ENCODE measurements at regions not wholly inside any gene's neighbourhood (a gene's known extent, or its start where the extent isn't known, plus 50 kb on each side); places are given as distances from the start of the nearest gene placed in this dataset.

- Histone ChIP-seq H3K4me1 (no peaks in the 10 kb centered on the region), H3K36me3 (ENCODE audit: low read depth, missing control alignments) (no peaks in the 10 kb centered on the region), H3K4me3 (no peak overlapping the region), H3K27me3 (no peaks in the 10 kb centered on the region), H3K27ac (no peak overlapping the region), H3K9me3 (no peaks in the 10 kb centered on the region)
- no peak for DNase-seq
- 66 to 75% methylated on average over 5 of the region's 5 CpGs for WGBS, 2 donors
- TF ChIP-seq POLR2A (IDR thresholded peaks at IDR 0.05), result no peak
- TF ChIP-seq, protein P1, sequence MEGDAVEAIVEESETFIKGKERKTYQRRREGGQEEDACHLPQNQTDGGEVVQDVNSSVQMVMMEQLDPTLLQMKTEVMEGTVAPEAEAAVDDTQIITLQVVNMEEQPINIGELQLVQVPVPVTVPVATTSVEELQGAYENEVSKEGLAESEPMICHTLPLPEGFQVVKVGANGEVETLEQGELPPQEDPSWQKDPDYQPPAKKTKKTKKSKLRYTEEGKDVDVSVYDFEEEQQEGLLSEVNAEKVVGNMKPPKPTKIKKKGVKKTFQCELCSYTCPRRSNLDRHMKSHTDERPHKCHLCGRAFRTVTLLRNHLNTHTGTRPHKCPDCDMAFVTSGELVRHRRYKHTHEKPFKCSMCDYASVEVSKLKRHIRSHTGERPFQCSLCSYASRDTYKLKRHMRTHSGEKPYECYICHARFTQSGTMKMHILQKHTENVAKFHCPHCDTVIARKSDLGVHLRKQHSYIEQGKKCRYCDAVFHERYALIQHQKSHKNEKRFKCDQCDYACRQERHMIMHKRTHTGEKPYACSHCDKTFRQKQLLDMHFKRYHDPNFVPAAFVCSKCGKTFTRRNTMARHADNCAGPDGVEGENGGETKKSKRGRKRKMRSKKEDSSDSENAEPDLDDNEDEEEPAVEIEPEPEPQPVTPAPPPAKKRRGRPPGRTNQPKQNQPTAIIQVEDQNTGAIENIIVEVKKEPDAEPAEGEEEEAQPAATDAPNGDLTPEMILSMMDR (IDR thresholded peaks at IDR 0.05), result no peak
- intact Hi-C loops (cut with DNase I; ENCODE audit: low total_unique reads), result no loop called here
Measured at GRCh38 chr5:7225826-7226225, 170.1 kb upstream of the ADCY2 start.

DNA sequence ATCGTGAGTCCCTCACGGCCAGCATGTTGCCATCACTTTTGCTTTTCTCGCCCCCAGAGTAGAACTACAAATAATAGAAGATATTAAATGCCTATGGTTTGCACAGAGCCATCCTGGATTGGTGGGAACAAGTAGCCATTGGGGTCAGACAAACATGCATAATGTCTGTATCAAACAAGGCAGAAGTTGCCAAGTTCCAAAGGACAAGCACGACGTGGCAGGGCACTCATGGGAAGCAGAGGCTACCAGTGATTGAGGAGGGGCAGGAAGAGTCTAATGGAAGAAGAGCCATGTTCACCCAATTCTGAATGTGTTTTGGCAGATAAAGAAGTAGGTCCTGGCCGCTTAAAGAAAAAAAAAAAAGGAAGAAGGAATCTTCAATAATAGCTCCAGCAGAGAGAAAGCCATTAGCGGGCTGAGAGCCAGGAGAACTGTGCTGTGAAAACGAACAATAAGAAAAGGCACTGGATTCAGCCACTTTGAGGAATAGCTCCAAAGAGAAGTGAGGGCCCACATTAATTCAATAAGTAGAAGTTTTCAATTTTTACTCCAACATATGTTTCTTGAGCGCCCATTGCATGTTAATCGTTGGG is 153.7 kb upstream of the ADCY2 start:
- Histone ChIP-seq H3K4me3 (no peak overlapping the region), H3K9me3 (no peaks in the 10 kb centered on the region), H3K27ac (no peak overlapping the region), H3K36me3 (ENCODE audit: low read depth, missing control alignments) (no peaks in the 10 kb centered on the region), H3K27me3 (no peaks in the 10 kb centered on the region), H3K4me1 (no peaks in the 10 kb centered on the region)
- WGBS, 2 donors, result 58 to 67% methylated on average over 10 of the region's 10 CpGs
- no peak for TF ChIP-seq POLR2A (IDR thresholded peaks at IDR 0.05)
- TF ChIP-seq, protein P1 (IDR thresholded peaks at IDR 0.05), result no peak
- intact Hi-C loops (cut with DNase I; ENCODE audit: low total_unique reads), result no loop called here
- no peak for DNase-seq

GRCh38 chr5:7244208-7244607 is 151.7 kb upstream of the ADCY2 start:
- intact Hi-C loops (cut with DNase I; ENCODE audit: low total_unique reads), result no loop called here
- Histone ChIP-seq H3K27ac (no peak overlapping the region), H3K4me3 (no peak overlapping the region), H3K36me3 (ENCODE audit: low read depth, missing control alignments) (no peaks in the 10 kb centered on the region), H3K27me3 (no peaks in the 10 kb centered on the region), H3K4me1 (no peaks in the 10 kb centered on the region), H3K9me3 (no peaks in the 10 kb centered on the region)
- 68 to 72% methylated on average over 3 of the region's 3 CpGs for WGBS, 2 donors
- TF ChIP-seq POLR2A (IDR thresholded peaks at IDR 0.05), result no peak
- TF ChIP-seq, protein P1 (IDR thresholded peaks at IDR 0.05), result no peak
- DNase-seq, result no peak

- Histone ChIP-seq H3K27me3 (no peaks in the 10 kb centered on the region), H3K9me3 (no peaks in the 10 kb centered on the region), H3K27ac (no peak overlapping the region), H3K4me1 (no peaks in the 10 kb centered on the region), H3K4me3 (no peak overlapping the region), H3K36me3 (ENCODE audit: low read depth, missing control alignments) (no peaks in the 10 kb centered on the region)
- TF ChIP-seq, protein P1 (IDR thresholded peaks at IDR 0.05), result no peak
- no peak for TF ChIP-seq POLR2A (IDR thresholded peaks at IDR 0.05)
- DNase-seq, result no peak
- WGBS, 2 donors, result 64 to 67% methylated on average over 2 of the region's 2 CpGs
- intact Hi-C loops (cut with DNase I; ENCODE audit: low total_unique reads), result no loop called here
Measured at GRCh38 chr5:7245121-7245651, 150.8 kb upstream of the ADCY2 start.

DNA sequence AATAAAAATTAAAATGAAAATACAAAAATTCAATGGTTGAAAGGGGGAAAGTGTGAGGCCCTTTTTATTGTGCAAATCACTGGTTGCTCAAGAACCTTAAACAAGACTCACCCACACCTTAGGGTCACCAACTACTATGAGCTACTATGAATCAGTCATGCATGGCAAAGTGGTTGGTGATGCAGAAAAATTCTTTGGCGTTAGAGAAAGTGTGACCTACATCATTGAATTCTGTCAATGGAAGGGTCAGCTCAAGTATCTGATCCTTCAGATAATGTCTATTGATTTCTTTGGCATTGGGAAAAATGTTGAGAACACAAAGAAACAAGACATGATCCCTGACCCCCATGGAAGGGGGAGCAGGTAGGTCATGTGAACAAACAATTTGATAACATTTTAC is 149.7 kb upstream of the ADCY2 start:
- TF ChIP-seq POLR2A (IDR thresholded peaks at IDR 0.05), result no peak
- TF ChIP-seq, protein P1 (IDR thresholded peaks at IDR 0.05), result no peak
- Histone ChIP-seq H3K36me3 (ENCODE audit: low read depth, missing control alignments) (no peaks in the 10 kb centered on the region), H3K27ac (no peak overlapping the region), H3K4me3 (no peak overlapping the region), H3K4me1 (peaks cover 6% of the 10 kb centered on the region), H3K27me3 (no peaks in the 10 kb centered on the region), H3K9me3 (no peaks in the 10 kb centered on the region)
- 92 to 94% methylated on average over 1 of the region's 1 CpG for WGBS, 2 donors
- no peak for DNase-seq
- intact Hi-C loops (cut with DNase I; ENCODE audit: low total_unique reads), result no loop called here
